ENCODE measurements at regions not wholly inside any gene's neighbourhood (a gene's known extent, or its start where the extent isn't known, plus 50 kb on each side); places are given as distances from the start of the nearest gene placed in this dataset.

DNA sequence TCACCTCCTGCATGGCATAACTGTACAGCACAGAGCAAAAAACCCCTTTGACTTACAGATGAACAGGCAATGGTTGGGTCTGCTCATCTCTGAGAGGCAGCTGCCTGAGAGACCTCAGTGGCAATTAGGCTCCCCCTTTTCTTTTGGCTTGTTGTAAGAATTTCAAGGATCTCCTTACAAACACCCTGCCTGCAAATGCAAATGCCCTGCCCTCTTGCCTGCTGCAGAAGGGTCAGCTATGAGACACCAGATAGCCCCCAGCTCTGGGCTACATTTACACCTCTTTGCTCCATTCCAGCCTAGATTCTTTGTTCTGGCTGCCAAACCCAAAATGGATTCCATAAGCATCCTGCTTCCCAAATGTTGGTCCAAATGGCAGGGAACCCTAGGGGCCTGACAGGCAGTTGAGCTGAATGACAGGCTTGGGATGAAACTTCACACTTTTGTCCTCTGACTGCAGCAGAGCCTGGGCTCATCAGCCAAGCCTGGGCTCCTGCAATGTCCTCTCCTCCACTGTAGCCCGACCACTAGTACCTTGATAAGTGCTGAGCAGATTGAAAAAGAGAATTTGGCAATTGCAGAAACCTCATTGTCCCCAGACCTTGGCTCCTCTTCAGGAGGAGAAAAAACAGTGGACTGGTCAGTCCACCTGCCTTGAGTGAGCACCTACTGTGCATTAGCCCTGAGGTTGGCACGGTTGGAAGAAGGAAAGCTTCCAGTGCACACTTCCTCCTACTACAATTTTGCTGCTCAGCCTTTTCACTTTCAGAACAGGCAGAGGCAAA, 678.3 kb downstream of the BCL11A start:
- no peak overlapping the region for H3K4me3 ChIP-seq (ENCODE audit: low read length)
- no peak overlapping the region for H3K27ac ChIP-seq (ENCODE audit: low read depth, low read length)
- no peaks in the 10 kb centered on the region for H3K27me3 ChIP-seq (ENCODE audit: control insufficient read depth, insufficient read depth, low read length)

DNA sequence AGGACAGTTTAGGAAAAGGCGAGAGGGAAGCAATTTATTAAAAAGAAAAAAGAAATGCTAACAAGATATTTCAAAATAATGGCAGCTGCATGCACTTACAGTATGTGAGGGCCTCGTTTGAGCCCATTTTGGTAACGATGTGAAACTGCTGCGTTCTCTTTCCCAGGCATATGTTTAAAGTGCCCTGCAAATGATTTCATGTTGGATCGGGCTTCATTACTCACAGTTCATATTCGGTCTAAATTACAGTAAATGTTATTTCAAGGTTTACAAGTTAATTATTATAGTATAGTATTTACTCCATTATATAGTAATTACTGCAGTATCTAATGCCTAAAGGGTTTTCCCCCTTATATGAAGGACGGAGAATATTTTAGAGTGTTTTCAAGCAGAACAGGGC, 679.1 kb downstream of the BCL11A start:
- H3K9ac ChIP-seq (ENCODE audit: low read length): no peak overlapping the region
- H3K27me3 ChIP-seq (ENCODE audit: control insufficient read depth, insufficient read depth, low read length): no peaks in the 10 kb centered on the region
- no peaks in the 10 kb centered on the region for H3K4me1 ChIP-seq (ENCODE audit: control insufficient read depth, insufficient read depth, low read length)
- no peaks in the 10 kb centered on the region for H3K36me3 ChIP-seq (ENCODE audit: control insufficient read depth, insufficient read depth, low read length)
- H3K27ac ChIP-seq (ENCODE audit: low read depth, low read length): no peak overlapping the region
- no peak overlapping the region for H3K4me3 ChIP-seq (ENCODE audit: low read length)

More for the DNA sequence above, 678.3 kb downstream of the BCL11A start:
- Histone ChIP-seq H3K36me3 (ENCODE audit: control insufficient read depth, insufficient read depth, low read length) (no peaks in the 10 kb centered on the region), H3K9ac (ENCODE audit: low read length) (no peak overlapping the region), H3K4me1 (ENCODE audit: control insufficient read depth, insufficient read depth, low read length) (no peaks in the 10 kb centered on the region)

DNA sequence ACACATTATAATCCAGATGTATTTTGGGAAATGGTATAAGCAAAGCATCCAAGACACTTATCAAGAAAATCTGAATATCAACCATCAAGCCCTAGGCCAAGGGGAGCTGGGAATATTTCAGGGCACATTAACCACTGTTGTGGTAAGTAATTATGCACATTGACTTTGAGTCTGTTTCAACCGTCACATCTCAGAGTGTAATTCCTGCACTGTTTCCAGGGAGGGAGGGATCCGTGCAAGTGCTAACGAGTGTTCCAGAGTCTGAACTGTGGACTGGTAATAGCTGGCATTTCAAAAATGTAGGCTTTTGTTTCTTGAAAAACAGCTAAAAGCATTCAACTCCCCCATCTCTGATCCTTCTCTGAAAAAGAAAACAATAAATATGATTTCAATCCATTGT, 681.6 kb downstream of the BCL11A start:
- H3K9ac ChIP-seq (ENCODE audit: low read length): no peak overlapping the region
- H3K27ac ChIP-seq (ENCODE audit: low read depth, low read length): no peak overlapping the region
- H3K36me3 ChIP-seq (ENCODE audit: control insufficient read depth, insufficient read depth, low read length): no peaks in the 10 kb centered on the region
- no peaks in the 10 kb centered on the region for H3K27me3 ChIP-seq (ENCODE audit: control insufficient read depth, insufficient read depth, low read length)
- no peaks in the 10 kb centered on the region for H3K4me1 ChIP-seq (ENCODE audit: control insufficient read depth, insufficient read depth, low read length)
- H3K4me3 ChIP-seq (ENCODE audit: low read length): no peak overlapping the region

DNA sequence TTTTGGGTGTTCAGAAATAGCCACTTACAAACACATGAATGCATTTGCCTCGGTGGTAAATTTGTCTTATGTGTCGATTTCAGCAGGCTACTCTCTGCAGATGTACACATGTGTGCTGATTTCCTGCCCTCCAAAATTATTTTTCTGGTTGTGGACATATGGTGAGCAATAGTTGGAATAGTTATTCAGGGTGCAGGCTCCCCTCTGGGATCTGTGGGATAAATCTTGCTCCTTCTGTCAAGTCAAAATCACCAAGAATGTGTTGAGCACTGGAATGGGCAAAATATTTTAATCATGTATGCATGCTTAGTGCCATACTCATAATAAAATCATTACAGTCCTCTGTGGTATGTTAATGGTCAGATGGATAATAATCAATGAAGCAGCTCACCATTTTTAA, 684.5 kb downstream of the BCL11A start:
- Histone ChIP-seq H3K36me3 (ENCODE audit: control insufficient read depth, insufficient read depth, low read length) (no peaks in the 10 kb centered on the region), H3K27me3 (ENCODE audit: control insufficient read depth, insufficient read depth, low read length) (no peaks in the 10 kb centered on the region), H3K4me1 (ENCODE audit: control insufficient read depth, insufficient read depth, low read length) (no peaks in the 10 kb centered on the region), H3K9ac (ENCODE audit: low read length) (no peak overlapping the region), H3K4me3 (ENCODE audit: low read length) (no peak overlapping the region), H3K27ac (ENCODE audit: low read depth, low read length) (no peak overlapping the region)

DNA sequence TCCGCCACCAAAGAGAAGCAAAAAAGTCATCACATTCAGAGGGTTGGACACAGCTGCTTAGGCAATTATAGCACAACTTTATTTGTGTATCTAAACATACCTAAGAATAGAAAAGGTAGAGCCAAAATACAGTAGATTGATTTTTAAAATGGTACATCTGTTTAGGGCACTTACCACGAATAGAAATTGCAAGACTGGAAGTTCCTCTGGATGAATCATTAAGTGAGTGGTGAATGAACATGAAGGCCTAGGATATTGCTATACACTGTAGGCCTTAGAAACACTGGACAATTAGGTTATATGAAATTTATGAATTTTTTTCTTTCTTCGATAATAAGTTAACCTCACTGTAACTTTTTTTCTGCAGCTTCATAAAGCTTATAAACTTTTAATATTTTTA, 687.0 kb downstream of the BCL11A start:
- Histone ChIP-seq H3K9ac (ENCODE audit: low read length) (no peak overlapping the region), H3K4me1 (ENCODE audit: control insufficient read depth, insufficient read depth, low read length) (no peaks in the 10 kb centered on the region), H3K4me3 (ENCODE audit: low read length) (no peak overlapping the region), H3K27ac (ENCODE audit: low read depth, low read length) (no peak overlapping the region), H3K36me3 (ENCODE audit: control insufficient read depth, insufficient read depth, low read length) (no peaks in the 10 kb centered on the region), H3K27me3 (ENCODE audit: control insufficient read depth, insufficient read depth, low read length) (no peaks in the 10 kb centered on the region)

DNA sequence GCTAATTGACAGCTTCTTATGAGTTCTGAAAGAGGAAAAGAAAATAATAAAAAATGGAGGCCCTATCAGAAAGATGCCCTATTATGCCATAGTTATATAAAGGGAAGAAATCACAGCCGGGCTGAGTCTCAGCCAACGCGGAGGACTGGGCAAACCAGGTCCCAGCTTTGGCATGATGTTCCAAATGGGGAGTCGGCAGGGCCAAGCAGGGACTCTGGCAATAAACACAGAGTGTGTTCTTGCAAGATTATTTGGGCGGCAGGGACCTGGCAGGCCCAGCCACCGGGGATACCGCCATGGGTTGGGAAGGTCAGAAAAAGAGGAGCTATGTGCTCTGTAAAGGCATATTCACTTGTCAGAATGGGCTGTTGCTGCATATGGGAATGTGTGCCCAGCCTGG, 694.9 kb downstream of the BCL11A start:
- H3K36me3 ChIP-seq (ENCODE audit: control insufficient read depth, insufficient read depth, low read length): no peaks in the 10 kb centered on the region
- H3K27ac ChIP-seq (ENCODE audit: low read depth, low read length): no peak overlapping the region
- H3K4me1 ChIP-seq (ENCODE audit: control insufficient read depth, insufficient read depth, low read length): no peaks in the 10 kb centered on the region
- no peak overlapping the region for H3K9ac ChIP-seq (ENCODE audit: low read length)
- H3K27me3 ChIP-seq (ENCODE audit: control insufficient read depth, insufficient read depth, low read length): no peaks in the 10 kb centered on the region
- no peak overlapping the region for H3K4me3 ChIP-seq (ENCODE audit: low read length)

DNA sequence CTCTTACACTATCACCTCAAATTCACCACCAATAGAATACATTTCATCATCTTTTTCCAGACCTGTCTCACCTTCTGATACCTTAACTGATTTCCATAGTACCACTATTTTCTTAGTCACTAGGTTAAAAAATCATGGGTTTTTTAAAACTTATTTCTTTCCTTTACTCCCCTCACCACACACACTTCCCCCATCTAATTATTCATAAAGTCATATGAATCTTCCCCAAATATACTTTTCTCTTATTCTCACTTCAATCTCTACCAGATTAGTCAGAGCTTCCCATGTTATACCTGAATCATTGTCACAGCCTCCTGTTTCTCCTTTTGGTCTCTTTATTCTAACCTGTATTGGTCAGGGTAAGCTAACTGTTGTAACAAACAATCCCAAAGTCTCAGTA, 696.3 kb downstream of the BCL11A start:
- Histone ChIP-seq H3K4me1 (ENCODE audit: control insufficient read depth, insufficient read depth, low read length) (no peaks in the 10 kb centered on the region), H3K27ac (ENCODE audit: low read depth, low read length) (no peak overlapping the region), H3K27me3 (ENCODE audit: control insufficient read depth, insufficient read depth, low read length) (no peaks in the 10 kb centered on the region), H3K9ac (ENCODE audit: low read length) (no peak overlapping the region), H3K4me3 (ENCODE audit: low read length) (no peak overlapping the region), H3K36me3 (ENCODE audit: control insufficient read depth, insufficient read depth, low read length) (no peaks in the 10 kb centered on the region)

DNA sequence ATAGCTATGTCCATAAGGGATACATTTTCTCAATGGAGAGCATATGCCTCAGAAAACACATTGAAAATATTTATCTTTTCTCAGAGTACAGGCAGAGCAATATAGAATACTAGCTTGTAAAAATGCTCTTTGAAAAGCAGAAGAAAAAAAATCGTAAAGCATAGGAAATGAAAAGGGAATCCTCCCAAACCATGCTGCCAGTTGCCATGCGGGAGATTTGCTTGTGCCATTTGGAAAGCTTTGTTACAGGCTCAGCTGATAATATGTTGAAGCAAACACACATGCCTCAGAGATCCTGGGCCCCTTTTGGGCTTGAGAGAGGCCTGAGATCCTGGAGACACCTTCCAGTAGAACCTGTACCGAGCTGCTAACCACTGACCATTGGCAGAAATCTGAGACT, 697.1 kb downstream of the BCL11A start:
- no peak overlapping the region for H3K4me3 ChIP-seq (ENCODE audit: low read length)
- no peaks in the 10 kb centered on the region for H3K27me3 ChIP-seq (ENCODE audit: control insufficient read depth, insufficient read depth, low read length)
- no peaks in the 10 kb centered on the region for H3K4me1 ChIP-seq (ENCODE audit: control insufficient read depth, insufficient read depth, low read length)
- H3K36me3 ChIP-seq (ENCODE audit: control insufficient read depth, insufficient read depth, low read length): no peaks in the 10 kb centered on the region
- no peak overlapping the region for H3K27ac ChIP-seq (ENCODE audit: low read depth, low read length)
- H3K9ac ChIP-seq (ENCODE audit: low read length): no peak overlapping the region

DNA sequence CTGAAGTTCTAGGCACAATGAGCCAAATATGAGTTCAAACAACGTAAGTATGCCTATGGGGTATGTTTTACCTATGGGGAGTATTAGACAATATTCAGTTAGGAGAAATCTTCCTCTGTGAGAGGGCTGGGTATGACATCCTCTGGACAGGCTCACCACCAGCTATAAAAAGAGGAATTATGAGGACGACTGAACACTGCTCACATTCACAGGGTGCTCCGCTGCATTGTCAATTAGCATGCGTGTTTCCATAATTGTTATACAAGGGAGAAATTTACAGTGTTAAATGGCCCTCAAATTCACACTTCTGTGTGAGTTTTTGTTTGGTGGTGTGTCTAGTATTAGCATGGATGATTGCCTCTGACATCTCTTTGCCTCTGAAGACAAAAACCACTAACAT, 700.4 kb downstream of the BCL11A start:
- H3K9ac ChIP-seq (ENCODE audit: low read length): no peak overlapping the region
- no peak overlapping the region for H3K27ac ChIP-seq (ENCODE audit: low read depth, low read length)
- no peaks in the 10 kb centered on the region for H3K36me3 ChIP-seq (ENCODE audit: control insufficient read depth, insufficient read depth, low read length)

DNA sequence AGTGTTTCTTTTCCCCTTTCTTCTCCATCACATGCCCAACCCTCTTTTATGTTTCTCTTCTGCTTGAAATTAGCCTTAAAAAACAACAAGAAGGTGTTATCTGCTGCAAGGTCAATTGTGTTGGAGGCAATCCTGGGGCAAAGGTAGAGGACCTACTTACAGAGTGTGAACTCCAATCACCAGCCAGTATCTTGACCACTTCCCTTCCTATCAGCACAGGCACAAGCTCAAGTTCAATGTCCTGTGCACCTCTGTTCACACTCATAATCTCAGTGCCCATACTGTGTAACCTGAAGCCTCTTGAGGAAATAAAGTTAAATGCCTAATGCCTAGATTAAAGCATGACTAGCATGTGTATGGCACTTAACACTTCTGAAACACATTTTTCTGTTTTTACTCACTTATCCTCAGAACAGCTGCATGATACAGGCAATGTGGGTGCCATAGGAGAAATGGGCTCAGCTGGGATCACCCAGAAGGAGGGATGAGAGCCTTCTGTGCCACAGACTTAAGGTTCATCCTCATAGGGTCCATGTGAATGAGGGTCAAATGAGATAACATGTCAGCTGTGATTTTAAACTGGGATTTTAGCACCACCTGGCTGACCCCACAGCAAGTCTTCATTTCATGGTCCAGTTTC, 701.5 kb downstream of the BCL11A start:
- Histone ChIP-seq H3K27ac (ENCODE audit: low read depth, low read length) (no peak overlapping the region), H3K27me3 (ENCODE audit: control insufficient read depth, insufficient read depth, low read length) (no peaks in the 10 kb centered on the region), H3K9ac (ENCODE audit: low read length) (no peak overlapping the region), H3K4me1 (ENCODE audit: control insufficient read depth, insufficient read depth, low read length) (no peaks in the 10 kb centered on the region), H3K4me3 (ENCODE audit: low read length) (no peak overlapping the region), H3K36me3 (ENCODE audit: control insufficient read depth, insufficient read depth, low read length) (no peaks in the 10 kb centered on the region)

More for the DNA sequence above, 700.4 kb downstream of the BCL11A start:
- H3K4me1 ChIP-seq (ENCODE audit: control insufficient read depth, insufficient read depth, low read length): no peaks in the 10 kb centered on the region
- H3K27me3 ChIP-seq (ENCODE audit: control insufficient read depth, insufficient read depth, low read length): no peaks in the 10 kb centered on the region
- H3K4me3 ChIP-seq (ENCODE audit: low read length): no peak overlapping the region

DNA sequence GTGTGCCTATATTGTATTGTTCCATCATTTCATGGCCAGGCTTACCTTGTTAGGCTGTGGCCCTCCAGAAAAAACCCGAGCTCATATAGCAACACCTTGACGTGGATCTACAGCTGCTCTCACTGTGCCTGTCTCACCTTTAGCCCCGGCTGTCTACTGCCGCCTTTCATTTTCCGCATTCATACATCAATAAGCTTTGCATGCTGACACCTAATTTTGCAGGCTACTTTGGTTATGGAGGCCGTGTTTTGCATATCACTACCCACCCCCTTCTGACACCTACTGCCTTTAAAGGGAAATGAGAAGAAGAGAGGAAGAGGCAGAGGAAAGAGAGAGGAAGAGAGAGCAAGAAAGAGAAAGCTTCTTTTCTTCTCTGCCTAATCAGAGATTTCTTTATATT, 702.9 kb downstream of the BCL11A start:
- no peaks in the 10 kb centered on the region for H3K36me3 ChIP-seq (ENCODE audit: control insufficient read depth, insufficient read depth, low read length)
- H3K9ac ChIP-seq (ENCODE audit: low read length): no peak overlapping the region
- H3K27ac ChIP-seq (ENCODE audit: low read depth, low read length): no peak overlapping the region
- H3K4me1 ChIP-seq (ENCODE audit: control insufficient read depth, insufficient read depth, low read length): no peaks in the 10 kb centered on the region
- no peak overlapping the region for H3K4me3 ChIP-seq (ENCODE audit: low read length)
- no peaks in the 10 kb centered on the region for H3K27me3 ChIP-seq (ENCODE audit: control insufficient read depth, insufficient read depth, low read length)

DNA sequence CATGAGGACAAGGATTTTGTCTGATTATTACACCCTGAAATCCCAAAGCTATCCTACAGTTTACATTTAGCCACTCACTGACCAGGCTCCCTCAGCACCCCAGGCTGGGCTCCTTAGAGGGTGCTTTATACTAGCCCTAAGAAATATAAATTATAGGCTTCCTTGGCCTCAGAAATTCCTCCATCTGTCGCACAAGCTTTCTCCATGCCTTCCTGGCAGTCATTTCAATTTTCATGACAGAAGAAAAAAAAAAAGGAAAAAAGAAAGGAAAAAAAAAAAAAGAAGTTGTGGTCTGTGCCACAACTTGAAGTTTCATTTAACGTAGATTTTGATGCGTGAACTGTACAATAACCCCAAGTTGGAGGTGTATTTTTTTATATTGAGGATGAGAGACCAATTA, 719.5 kb downstream of the BCL11A start:
- no peaks in the 10 kb centered on the region for H3K27me3 ChIP-seq (ENCODE audit: control insufficient read depth, insufficient read depth, low read length)
- no peak overlapping the region for H3K4me3 ChIP-seq (ENCODE audit: low read length)
- H3K4me1 ChIP-seq (ENCODE audit: control insufficient read depth, insufficient read depth, low read length): no peaks in the 10 kb centered on the region
- H3K9ac ChIP-seq (ENCODE audit: low read length): no peak overlapping the region
- H3K36me3 ChIP-seq (ENCODE audit: control insufficient read depth, insufficient read depth, low read length): no peaks in the 10 kb centered on the region
- no peak overlapping the region for H3K27ac ChIP-seq (ENCODE audit: low read depth, low read length)

DNA sequence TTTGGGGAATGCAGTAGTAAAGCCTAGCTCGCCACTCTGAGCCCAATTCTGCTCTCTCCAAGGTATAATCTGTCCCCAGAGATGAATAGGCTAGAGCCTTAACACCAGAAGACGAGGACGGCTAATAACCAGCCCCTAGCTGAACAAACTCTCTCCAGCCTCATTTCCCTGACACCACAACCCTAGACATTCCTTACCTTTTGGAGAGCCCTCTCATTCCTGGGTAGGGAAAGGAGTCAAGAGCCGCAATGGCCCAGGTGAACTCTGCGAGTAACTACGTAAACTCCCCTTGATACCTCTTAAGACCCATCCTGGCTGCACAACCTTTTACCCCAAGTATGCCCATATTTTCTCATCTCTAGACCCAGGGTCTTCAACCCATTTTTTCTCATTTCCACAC, 722.9 kb downstream of the BCL11A start:
- Histone ChIP-seq H3K9ac (ENCODE audit: low read length) (no peak overlapping the region), H3K27ac (ENCODE audit: low read depth, low read length) (no peak overlapping the region), H3K4me1 (ENCODE audit: control insufficient read depth, insufficient read depth, low read length) (no peaks in the 10 kb centered on the region), H3K4me3 (ENCODE audit: low read length) (no peak overlapping the region), H3K27me3 (ENCODE audit: control insufficient read depth, insufficient read depth, low read length) (no peaks in the 10 kb centered on the region), H3K36me3 (ENCODE audit: control insufficient read depth, insufficient read depth, low read length) (no peaks in the 10 kb centered on the region)

Data from rectal smooth muscle tissue (tissue), 1 donor.